NCI-H2171 (cell line): ENCODE measurements at regions not wholly inside any gene's neighbourhood (a gene's known extent, or its start where the extent isn't known, plus 50 kb on each side); places are given as distances from the start of the nearest gene placed in this dataset.

ENCODE experiments used
- DNase-seq: peaks from one replicate; lab custom pipeline; 2025; lab: John Stamatoyannopoulos, UW

DNA sequence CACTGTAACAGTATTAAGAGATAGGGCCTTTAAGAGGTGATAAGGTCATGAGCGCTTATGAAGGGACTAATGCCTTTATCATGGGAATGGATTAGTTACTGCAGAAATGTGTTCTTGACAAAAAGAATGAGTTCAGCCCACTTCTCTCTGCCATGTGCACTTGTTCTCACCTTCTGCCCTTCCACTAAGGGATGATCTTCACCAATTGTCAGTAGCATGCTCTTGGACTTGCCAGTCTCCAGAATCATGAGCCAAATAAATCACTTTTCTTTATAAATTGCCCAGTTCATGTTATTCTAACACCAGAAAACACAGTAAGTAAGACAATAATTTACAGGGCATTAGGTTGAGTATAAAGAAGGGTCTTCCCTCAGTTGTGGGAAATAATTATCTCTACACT, 189.1 kb downstream of the CRPPA start:
- DNase-seq: no peak

DNA sequence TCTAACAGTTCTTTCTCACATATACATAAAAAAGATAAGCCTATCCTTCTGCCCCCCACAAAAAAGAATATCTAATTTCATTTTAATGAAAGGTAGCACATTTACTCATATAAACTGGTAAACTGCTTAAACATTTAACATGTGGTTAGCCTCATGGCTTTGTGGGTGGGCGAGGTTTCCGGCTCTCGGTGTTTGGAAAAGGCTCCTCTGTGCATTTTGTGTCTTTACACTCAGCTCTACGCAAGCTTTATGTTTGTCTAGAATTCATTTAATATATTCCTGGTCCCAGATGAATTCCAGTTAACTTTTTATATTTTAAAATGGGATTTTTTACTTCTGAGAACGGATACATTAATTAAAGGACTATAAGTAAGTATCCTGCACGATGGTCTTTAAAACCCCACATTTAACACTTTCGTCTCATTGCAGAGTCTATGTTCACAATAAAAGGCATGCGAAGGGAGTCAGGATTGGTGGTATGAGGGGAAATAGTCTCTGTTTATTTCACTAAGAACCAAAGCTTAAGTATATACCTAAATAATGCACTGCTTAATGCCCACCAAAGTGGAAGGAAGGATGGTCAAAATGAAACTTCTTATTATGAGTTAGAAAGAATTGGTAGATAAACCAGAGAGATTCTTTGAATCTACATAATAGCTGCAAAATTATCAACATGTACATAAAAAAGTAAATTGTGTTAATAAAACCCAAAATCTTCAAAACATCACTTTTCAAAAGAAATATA, 197.2 kb downstream of the CRPPA start:
- no peak for DNase-seq

DNA sequence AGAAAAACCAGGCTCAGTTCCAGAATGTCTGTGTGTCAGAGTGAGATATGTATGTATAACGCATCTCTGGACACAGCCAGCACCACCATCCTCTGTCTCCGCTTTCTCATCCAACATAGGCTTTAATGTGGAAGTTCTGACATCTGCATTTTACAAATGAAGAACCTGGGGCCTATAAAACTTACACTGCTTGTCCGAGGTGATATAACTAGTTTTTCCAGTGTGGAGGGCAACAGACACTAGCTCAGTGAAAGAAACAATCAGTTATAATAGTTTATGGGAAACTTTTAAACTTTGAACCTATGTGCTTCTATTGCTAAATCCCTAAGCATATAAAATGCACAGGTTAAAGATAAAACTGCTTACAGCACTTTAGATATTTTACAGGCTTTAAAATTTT, 208.7 kb downstream of the CRPPA start:
- DNase-seq: no peak

DNA sequence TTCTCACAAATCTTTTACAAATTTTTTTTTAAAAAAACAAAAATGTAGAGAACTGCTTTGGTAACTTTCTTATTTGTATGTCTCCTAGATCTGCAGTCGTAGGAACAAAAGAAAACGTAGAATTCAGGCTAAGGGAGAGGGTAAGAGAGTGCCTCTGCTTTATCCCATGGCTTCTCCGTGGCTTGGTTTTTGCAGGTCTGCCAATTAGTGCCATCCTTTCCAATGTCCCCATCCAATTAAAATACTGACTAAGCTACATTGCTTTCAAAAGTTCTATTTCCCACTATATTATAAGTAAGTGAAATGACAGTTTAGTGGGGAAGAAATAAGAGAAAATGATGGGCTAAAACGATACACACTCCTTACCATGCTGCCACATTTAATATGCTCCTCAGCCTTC, 209.3 kb downstream of the CRPPA start:
- no peak for DNase-seq

DNA sequence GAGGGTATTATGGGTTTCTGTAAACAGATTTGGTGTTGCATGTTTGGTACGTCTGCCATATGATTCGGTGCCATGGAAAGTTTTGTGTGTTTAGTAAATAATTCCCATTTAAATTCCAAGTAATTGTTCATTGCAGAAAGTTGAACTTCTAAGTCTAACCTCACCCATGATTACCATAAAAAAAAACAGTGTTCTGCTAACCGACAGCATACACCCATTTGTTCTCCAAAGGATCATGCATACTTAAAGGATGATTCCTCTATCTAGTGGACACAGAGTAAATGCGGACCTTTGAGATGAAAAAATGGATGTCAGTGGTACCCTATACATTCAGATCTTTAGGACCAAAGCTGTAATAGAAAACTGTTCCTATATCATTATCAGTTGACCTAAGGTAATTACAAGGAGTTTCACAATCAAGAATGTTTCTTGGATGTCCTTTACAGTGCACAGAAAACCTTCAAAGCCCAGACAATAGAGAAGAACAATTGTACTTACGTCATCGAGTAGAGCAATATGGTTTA, 209.9 kb downstream of the CRPPA start:
- DNase-seq: no peak

DNA sequence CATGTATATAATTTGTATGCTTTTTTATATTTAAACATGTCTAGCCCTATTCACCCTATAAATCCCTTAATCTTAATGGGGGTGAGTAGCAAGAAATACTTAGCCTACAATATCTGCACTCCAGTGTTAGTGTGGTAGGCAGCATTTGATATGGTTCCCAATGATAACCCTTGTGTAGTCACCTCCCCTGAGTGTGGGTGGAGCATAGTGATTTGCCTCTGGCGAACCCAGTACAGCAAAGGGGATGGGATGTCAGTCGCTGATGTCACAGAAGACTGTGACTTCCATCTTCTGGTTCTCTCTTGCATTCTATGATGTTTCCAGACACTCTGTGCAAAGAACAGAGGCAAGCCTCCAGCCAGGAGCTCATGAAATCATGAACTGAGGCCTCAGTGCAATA, 211.2 kb downstream of the CRPPA start:
- no peak for DNase-seq

DNA sequence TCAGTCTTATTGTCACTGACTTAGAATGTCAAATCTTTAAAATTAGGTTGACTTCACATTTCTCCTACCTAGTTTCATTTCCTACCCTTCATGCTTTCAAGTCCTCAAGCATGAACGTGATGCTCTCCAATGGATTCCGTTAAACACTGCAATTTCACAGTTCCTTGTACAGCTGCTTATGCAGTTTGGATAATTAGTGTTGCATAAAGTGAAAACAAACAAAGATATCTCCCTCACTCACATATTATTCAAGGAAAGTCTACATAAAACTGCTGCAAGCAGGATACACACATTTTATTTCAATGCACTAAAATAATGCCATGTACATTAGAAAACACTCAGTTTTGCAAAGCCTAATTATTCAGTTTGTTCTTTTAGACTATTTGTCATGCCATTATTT, 214.0 kb downstream of the CRPPA start:
- DNase-seq: no peak

DNA sequence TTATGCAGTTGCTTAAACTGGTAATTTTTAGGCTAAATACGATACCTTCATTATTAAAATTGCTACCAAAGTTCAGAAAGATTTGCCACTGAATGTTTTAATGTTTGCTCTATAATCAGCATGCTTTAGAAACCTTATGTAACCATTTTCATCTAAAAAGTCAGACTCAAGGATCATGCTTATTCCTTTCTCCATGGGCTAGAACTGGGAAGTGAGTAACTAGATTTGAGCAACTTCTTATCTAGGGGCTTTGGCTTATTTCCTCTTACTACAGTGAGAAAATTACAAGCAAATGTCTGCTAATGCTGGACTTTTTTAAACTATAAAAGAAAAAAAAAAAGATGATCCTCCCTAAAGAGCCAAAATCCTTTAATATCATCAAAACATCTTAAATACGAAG, 215.9 kb downstream of the CRPPA start:
- DNase-seq: no peak

DNA sequence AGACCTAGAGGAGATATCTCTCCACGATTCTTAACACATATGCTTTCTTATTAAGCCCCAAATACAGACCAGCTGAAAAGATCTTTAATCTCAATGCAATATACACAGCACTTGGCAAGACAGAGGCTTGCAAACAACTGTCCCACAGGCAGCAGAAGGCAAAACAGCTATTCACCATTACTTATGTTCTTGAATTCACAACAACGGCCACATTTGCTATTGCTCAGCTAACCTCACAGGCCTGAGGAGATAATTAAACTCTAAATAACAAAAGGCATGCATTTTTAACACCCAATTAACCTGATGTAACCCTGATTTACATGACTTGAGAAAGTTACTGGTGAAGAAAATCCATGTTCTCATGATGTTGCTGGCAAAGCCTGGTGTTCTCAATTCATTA, 216.4 kb downstream of the CRPPA start:
- DNase-seq: no peak

DNA sequence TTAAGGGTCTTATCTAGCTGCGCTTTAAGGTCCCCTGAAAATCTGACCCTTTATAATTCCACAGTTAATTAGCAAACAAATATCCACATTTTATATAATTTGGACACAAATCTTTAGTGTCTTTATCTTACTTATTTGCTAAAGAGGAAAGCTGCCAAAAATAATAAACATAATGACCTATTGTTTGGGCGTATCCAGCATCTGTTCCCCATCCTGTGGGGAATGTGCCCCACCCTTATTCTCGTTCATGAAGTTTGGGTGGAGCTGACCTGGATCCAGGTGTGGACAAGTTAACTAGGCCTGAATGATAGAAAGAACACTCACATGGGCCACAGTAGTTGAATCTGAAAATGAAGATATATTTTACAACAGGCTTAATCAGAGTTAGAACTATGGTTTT, 218.3 kb downstream of the CRPPA start:
- no peak for DNase-seq

DNA sequence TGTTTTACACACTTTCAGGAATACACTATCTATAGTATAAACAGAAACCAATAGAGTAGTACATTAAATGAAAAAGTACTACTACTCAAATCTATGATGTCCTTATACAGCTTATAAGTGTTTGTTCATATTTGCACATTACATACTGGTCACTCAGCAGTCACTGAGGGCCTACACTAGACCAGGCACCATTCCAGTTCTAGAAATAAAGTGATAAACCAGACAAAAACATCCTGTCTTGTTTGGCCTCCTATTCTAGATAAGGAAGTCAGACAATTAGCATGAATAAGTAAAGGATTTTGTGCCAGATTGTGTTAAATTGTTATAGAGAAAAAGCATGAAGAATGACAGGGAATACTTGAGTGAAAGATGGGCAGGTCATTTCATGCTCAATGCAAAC, 219.0 kb downstream of the CRPPA start:
- DNase-seq: no peak

DNA sequence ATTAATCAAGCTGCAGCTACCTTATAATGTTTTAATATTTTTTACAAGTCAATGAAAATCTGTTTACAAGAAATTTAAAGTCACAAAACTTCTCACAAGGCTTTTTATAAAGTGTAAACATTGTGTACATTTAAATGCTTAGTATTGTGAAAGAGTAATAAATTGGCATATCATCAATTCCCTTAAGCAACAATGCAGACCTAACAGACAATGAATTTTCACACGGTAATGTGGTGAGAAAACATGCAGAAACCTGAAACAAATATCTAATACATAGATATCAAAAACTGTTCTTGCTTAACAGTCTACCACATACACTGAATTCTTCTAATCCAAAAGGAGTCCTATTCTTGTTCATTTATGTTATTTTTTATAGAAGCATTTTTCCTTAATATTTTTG, 220.7 kb downstream of the CRPPA start:
- no peak for DNase-seq

DNA sequence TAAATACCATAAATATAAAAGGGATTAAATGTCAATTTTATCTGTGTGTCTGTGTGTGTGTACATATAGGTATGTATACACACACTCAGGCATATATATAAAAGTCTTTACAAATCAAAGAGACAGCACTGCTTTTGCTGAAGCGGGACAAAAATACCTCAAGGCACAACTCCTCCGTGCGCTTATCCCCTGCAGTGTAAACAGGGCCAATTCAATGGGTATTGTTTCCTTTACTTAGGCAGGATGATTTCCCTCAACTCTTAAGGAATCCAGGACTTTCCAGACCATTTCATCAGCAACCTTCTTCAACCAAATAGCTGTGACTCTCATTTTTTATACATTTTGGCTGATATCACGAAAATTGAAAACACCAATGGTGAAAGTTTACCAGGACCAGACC, 227.7 kb downstream of the CRPPA start:
- no peak for DNase-seq

DNA sequence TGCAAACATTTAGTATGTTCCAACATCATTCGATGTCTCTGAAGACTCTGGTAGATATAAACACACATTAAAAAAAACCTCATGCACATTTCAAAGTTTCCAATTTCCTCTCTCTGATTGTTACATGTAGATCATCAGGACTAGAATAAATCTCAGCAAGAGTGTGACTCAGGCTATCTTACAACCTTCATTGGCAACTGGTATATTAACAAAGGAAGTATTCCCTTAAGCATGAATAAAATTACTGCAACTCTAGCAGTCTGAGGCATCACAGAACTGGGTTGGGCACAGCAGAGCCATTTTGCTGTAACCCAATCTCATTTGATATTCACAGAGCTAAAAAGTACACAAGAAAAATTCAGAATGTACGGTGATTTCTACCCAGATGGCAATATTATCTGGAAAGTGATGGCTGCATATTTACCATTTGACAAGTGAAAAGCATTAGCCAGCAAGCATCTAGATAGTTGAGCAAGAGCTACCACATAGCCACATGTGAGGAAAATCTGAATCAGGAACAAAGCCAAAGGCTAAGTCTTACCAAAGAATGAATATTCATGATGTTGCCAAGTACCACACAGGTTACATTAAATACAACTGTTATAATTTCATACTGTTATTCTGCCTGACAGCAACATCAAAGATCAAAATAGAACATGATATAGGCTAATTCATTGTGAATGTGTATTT, 232.2 kb downstream of the CRPPA start:
- no peak for DNase-seq

DNA sequence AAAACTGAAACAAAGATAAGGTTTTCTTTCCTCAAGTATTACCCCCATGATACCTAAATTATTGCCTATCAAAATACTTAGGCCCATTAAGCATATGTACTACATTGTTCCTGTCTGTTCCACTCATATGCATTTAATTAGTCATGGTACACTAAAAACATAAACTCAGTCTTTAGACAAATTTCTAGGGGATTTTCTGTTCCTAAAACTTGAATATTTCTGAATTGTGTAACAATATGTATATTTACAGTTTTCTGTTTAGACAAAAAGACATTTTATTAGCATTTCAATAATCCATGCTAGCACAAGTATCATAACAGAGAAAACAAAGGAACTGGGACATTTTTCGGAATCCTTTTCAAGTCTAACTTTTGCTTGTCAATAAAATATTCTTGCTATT, 234.2 kb downstream of the CRPPA start:
- DNase-seq: no peak

DNA sequence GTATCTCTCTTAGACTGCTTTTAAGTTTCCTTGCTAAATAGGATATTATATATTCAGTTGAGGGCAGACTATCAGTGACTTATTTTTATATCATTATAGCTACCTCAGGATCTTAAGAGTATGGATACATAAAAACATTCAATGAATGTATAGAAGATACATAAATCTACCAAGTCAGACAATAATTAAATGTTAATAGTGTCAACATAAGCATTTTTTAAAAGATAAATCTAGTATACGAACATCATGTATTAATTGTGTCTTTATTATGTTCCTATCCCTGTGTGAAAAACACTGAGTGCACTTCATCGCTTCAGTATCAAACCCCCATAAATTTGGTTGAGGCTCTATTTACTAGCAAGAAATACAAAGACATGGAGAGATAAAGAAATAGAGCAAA, 242.8 kb downstream of the CRPPA start:
- no peak for DNase-seq

DNA sequence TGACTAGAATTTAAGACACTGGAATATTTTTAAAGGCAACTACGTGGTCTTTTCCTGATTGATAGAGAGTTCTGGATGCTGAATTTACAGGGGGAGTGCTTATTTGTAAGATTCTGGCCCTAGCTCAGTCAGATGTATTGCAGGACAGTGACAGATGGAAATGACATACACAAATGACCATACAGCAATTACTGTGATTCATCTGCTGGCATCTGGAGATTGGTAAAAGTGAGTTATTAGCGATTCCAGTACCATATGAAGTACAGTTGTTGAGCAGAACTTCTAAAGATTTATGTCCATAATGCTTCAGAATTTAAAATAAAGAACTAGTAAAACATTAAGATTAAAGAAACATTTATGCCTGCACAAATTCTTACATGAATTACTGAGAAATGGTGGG, 243.2 kb downstream of the CRPPA start:
- no peak for DNase-seq

DNA sequence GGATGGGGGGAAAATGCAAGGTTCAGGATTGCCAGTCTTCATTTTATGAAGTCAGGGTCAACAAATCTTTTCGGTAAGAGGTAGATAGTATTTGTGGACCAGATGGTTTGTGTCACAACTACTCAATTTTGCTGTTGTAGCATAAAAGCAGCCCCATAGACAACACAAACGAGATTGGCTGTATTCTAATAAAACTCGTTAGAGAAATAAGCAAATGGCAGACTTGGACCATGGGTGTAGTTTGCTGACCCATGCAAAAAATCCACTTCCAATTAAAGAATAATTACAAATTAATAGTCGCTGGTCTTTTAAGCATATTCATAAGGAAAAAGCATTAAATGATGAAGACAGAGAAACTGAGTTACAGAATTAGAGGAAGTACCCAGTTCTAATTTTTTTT, 247.1 kb downstream of the CRPPA start:
- DNase-seq: no peak

DNA sequence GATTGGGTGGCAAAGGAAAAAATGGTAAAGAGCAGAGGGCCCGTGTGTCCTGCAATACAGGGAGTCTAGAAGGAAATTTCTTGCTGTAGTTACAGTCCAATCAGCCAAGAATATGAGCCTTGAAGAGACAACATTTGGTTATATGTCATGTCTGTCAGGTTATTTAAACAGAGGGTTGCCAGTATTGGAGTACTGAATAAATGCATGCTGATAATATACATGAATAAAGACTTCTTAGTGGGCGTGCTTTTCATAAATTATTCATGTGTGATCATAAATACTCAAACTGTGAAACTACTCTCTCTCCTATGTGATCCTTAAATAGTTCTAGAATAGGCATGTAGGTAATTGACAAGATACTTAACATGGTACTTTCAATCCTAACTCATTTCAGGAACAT, 249.0 kb downstream of the CRPPA start:
- no peak for DNase-seq

DNA sequence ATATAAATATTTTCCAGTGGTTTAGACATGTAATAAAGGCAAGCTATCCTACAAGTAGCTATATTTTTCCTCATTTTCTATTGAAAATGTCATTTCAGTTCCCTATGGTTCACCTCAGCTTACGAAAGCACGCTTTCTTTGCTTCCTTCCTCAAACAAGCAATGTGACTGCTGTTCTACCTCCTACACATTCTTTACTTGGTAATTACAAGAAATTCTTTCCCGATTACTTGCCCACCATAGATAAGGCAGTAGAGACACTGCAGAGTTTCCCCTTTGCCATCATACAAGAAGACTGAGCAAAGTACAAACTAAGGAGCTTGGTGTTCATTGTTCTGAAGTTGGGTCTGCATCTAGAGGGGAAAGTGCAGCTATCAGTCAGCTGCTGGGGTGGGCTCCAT, 249.4 kb downstream of the CRPPA start:
- DNase-seq: no peak

DNA sequence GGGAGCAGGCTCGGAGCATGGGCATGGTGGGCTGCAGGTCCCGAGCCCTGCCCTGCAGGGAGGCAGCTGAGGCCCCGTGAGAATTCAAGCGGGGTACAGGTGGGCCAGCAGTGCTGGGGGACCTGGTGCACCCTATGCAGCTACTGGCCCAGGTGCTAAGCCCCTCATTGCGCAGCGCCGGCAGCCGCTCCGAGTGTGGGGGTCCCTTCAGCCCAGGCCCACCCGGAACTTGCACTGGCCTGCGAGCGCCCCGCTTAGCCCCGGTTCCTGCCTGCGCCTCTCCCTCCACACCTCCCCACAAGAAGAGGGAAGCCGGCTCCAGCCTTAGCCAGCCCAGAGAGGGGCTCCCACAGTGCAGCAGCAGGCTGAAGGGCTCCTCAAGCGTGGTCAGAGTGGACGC, 250.7 kb downstream of the CRPPA start:
- DNase-seq: no peak

DNA sequence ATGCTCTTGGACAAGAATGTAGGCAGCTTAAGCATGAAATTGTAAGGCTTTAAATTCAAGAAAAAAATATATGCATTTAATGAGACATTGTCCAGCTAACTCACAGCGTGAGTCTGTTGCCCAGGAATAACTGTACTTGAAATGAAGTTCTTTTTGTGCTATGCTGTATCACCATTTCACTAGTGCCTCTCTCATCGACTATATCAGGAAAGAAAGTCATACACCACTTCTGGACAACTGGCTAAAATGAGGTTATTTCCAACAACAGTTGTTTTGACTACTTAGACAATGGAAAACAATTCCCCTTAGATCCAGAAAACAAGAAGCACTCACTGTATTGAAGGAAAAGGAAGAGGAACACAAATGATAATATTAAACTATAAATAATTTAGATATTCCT, 251.8 kb downstream of the CRPPA start:
- no peak for DNase-seq

DNA sequence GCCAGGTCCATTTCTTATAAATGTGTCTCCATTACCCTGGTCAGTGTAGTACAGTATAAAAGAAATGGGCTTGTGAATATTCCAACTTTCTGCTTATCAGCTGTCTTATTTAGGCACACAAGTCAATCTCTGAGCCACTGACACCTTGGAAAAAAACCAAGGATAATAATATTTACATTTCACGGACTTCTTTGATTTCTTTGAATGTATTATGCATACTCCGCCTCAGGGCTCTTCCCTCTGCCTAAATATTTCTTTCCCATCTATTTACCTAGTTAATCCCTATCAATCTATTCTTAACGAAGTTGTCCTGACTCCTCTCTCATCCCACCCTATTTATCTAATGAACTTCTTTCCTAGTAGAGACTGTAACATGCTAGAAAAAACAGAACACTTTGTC, 253.8 kb downstream of the CRPPA start:
- no peak for DNase-seq

DNA sequence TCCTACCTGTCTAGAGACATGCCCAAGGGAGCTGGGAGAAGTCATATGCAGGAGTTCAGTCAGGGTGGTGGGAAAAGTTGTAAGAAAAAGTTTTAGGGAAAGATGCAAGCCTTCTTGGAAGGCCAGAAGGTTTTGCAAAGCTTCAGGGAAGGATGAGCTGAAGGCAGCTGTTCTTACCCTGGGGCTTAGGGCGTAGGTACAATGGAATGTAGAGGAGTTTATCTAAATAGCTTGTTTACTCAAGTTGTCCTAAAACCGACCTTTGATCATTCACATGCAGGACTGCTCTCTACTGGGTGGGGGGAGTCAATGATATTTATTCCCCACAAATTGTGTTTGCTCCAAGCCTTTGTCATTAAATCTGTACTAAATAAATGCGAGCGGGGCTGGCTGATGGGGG, 277.0 kb downstream of the CRPPA start:
- no peak for DNase-seq
